PFSK-1 (cell line): ENCODE measurements at regions not wholly inside any gene's neighbourhood (a gene's known extent, or its start where the extent isn't known, plus 50 kb on each side); places are given as distances from the start of the nearest gene placed in this dataset.

Source experiments
- FOXP2 ChIP-seq: optimal IDR thresholded peaks from 2 replicates; pipeline ENCODE3; 2011; ENCODE audit warnings: borderline replicate concordance, control low read depth, inconsistent platforms; ENCODE audit not compliant: insufficient read depth; ENCODE audit errors: extremely low read length, extremely low read depth
- POLR2AphosphoS5 ChIP-seq: IDR thresholded peaks from 2 replicates; pipeline ENCODE4 v1.6.1; 2012; ENCODE audit warnings: low read depth, mild to moderate bottlenecking, control low read depth, low read length, moderate library complexity
- SIN3A ChIP-seq: IDR thresholded peaks from 2 replicates; pipeline ENCODE4 v1.6.1; 2012; ENCODE audit warnings: mild to moderate bottlenecking, low read length, moderate library complexity, borderline replicate concordance; ENCODE audit not compliant: insufficient read depth
- TAF1 ChIP-seq: IDR thresholded peaks from 2 replicates; pipeline ENCODE4 v1.6.1; 2012; ENCODE audit warnings: low read length, control low read depth, borderline replicate concordance; ENCODE audit not compliant: insufficient read depth
- TF ChIP-seq, protein P1 (sequence below), 2 experiments: IDR thresholded peaks; 2 replicates each; pipeline versions ENCODE4 v1.6.1 to v1.8.0; 2011 to 2012; ENCODE audit warnings: low read depth in 2 of 2, low read length in 2 of 2, control low read depth in 1 of 2, inconsistent platforms in 1 of 2, mild to moderate bottlenecking in 1 of 2, moderate library complexity in 1 of 2; ENCODE audit not compliant: insufficient read depth in 1 of 2

DNA sequence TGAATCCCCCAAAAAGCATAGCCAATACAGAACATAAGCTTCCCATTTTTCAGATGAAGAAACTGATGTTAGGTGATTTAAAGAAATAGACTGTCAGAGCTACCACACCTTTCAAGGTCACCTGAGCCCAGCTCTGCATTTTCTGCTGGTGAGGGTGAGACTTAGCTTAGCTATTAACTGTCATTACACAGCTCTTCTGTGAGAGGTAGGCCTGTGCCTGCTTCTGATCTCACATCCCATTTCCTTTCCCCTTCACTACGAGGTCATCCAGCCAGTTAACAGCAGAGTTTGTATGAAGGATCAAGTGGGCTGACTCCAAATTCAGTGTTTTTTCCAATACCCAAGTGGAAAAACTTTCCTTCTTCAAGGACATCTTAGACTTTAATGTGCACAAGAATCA, 528.6 kb upstream of the CLINT1 start:
- TF ChIP-seq FOXP2, result no peak
- no peak for TF ChIP-seq TAF1
- TF ChIP-seq POLR2AphosphoS5, result no peak
- TF ChIP-seq, protein P1, sequence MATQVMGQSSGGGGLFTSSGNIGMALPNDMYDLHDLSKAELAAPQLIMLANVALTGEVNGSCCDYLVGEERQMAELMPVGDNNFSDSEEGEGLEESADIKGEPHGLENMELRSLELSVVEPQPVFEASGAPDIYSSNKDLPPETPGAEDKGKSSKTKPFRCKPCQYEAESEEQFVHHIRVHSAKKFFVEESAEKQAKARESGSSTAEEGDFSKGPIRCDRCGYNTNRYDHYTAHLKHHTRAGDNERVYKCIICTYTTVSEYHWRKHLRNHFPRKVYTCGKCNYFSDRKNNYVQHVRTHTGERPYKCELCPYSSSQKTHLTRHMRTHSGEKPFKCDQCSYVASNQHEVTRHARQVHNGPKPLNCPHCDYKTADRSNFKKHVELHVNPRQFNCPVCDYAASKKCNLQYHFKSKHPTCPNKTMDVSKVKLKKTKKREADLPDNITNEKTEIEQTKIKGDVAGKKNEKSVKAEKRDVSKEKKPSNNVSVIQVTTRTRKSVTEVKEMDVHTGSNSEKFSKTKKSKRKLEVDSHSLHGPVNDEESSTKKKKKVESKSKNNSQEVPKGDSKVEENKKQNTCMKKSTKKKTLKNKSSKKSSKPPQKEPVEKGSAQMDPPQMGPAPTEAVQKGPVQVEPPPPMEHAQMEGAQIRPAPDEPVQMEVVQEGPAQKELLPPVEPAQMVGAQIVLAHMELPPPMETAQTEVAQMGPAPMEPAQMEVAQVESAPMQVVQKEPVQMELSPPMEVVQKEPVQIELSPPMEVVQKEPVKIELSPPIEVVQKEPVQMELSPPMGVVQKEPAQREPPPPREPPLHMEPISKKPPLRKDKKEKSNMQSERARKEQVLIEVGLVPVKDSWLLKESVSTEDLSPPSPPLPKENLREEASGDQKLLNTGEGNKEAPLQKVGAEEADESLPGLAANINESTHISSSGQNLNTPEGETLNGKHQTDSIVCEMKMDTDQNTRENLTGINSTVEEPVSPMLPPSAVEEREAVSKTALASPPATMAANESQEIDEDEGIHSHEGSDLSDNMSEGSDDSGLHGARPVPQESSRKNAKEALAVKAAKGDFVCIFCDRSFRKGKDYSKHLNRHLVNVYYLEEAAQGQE (IDR thresholded peaks at IDR 0.05; ENCODE audit: insufficient read depth in 1 of 2, low read depth in 2 of 2, low read length in 2 of 2), result no peak
- TF ChIP-seq SIN3A, result no peak

DNA sequence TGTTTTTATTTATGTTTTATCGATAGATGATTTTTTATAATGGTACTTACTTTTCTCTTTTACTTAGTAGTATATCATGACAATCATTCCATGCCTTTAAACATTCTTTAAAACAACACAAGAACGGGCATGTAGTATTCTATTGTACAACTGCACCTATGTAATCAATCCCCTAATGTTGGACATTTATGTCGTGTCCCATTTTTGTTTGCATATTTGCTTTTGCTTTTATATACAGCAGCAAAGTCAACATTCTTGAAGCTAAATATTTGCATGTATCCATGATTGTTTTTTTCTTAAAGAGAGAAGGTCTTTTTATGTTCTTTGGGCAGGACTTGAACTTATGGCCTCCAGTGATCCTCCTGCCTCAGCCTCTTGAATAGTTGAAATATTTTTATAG, 527.0 kb upstream of the CLINT1 start:
- TF ChIP-seq FOXP2, result no peak
- no peak for TF ChIP-seq TAF1
- TF ChIP-seq, protein P1 (IDR thresholded peaks at IDR 0.05; ENCODE audit: insufficient read depth in 1 of 2, low read depth in 2 of 2, low read length in 2 of 2), result no peak
- TF ChIP-seq POLR2AphosphoS5, result no peak
- no peak for TF ChIP-seq SIN3A

DNA sequence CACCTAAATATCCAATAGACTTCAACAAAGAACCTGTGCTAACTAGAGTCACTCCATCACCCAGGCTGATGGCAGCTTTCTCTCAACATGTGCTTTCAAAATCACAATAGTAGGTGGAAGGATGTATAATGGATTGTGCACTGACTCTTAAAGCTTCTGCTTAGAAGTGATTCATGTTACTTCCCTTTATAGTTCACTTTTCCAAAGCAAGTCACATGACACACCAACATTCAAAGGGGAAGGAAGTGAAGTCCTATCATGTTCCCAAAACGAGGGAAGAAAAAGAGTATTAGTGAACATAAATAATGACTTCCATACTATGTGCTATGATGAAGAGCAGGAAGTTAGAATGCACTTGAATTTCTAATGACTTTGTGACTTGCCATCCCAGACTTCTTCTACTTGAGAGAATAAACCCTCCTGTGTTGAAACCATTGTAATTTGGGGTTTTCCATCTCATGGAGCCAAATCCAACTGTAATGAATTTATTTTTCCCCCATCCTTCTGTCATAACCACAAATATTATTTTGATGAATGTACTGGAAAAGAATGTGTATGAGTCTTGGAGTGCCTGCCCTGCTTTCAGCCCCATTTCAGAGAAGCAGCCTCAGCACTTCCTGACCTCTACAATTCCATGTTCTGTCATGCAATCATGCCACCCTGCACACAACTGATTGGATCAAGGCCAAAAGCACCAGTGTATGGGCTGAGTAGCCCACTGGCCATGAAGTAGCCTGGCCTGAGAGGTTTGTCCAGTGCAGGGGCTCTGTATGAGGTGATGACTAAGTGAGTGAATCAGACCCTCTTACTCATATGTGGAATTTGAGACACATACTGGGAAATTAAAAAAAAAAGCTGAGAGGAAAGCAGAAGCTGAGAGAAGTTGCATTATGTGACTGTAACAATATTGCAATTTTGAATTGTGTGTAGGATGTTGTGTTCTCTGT, 525.9 kb upstream of the CLINT1 start:
- no peak for TF ChIP-seq TAF1
- TF ChIP-seq SIN3A, result no peak
- TF ChIP-seq, protein P1 (IDR thresholded peaks at IDR 0.05; ENCODE audit: insufficient read depth in 1 of 2, low read depth in 2 of 2, low read length in 2 of 2), result no peak

DNA sequence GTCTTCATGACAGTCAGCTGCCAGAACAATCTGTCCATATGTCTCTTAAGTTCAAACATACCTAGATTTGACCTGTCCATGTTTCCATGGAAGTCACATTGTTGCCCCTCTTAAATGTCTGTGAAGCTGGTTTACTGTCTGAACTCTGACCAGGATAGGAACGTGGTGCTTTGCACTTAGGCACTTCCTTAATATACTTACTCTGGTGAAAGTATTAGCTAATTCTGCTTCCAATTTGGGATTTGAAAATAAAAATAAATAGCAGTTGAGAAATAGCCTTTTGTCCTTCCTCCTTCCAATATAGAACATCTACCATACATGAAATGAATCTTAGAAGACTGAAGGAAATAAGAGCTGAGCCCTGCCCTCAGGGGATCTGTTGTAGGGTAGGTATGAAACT, 524.5 kb upstream of the CLINT1 start:
- TF ChIP-seq TAF1, result no peak
- TF ChIP-seq POLR2AphosphoS5, result no peak
- TF ChIP-seq SIN3A, result no peak

DNA sequence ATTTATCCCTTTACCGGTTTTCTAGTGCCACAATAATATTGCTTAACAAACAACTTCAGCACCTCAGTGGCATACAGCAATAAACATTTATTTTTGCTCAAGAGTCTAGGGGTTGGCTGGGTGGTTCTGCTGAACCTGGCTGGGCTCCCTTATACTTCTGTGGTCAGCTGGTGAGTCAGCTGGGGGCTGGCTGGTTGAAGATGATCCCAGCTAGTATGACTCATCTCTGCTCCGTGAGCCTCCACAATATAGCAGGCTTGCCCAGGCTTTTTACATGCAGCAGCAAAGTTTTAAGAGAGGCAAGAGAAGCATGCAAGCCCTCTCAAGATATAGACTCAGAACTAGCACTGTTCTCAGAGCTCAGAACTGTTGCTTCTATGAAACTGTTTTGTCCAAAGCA, 523.5 kb upstream of the CLINT1 start:
- TF ChIP-seq, protein P1 (IDR thresholded peaks at IDR 0.05; ENCODE audit: insufficient read depth in 1 of 2, low read depth in 2 of 2, low read length in 2 of 2), result peak in 1 of 2 experiments; percentile 54; a peak in 2 of 4 replicates
- TF ChIP-seq FOXP2, result no peak
- peak; percentile 61; the same call in 1 of the 2 replicates for TF ChIP-seq SIN3A
- TF ChIP-seq POLR2AphosphoS5, result no peak
